A549 (cell line): ENCODE measurements at regions not wholly inside any gene's neighbourhood (a gene's known extent, or its start where the extent isn't known, plus 50 kb on each side); places are given as distances from the start of the nearest gene placed in this dataset.
"Not testable (repeated sequence)": the region's sequence is repeated elsewhere in the genome, so short reads cannot be mapped to it uniquely, and the experiment has no call there.

ENCODE experiments used
- BCL3 ChIP-seq: fragments of >200 bp; sonication (Bioruptor Twin); formaldehyde crosslinking; IDR thresholded peaks from 3 replicates; pipeline ENCODE4 v1.6.1; 2016
- BHLHE40 ChIP-seq: IDR thresholded peaks from 2 replicates; pipeline ENCODE4 v1.6.1; 2012; ENCODE audit warnings: low read depth, low read length, inconsistent platforms
- CEBPB ChIP-seq, 2 experiments: fragments of >200 bp in 1 of 2; sonication (Bioruptor Twin) in 1 of 2; formaldehyde crosslinking in 1 of 2; IDR thresholded peaks; 2 replicates each; pipeline ENCODE4 v1.6.1; 2012 to 2016
- CHD2 ChIP-seq: fragments of 150-350 bp; IDR thresholded peaks from 2 replicates; pipeline ENCODE4 v1.6.1; 2014; ENCODE audit warnings: low read length; ENCODE audit not compliant: partially characterized antibody
- HDAC2 ChIP-seq: fragments of 200-600 bp; sonication (generic); IDR thresholded peaks from 2 replicates; pipeline ENCODE4 v1.6.1; 2016
- HES2 ChIP-seq: fragments of >200 bp; sonication (Bioruptor Twin); formaldehyde crosslinking; IDR thresholded peaks from 2 replicates; pipeline ENCODE4 v1.6.1; 2016
- PBX3 ChIP-seq: IDR thresholded peaks from 2 replicates; pipeline ENCODE4 v1.6.1; 2012
- POLR2A ChIP-seq: IDR thresholded peaks from 2 replicates; pipeline ENCODE4 v1.6.1; 2012; ENCODE audit warnings: mild to moderate bottlenecking, low read length
- RAD21 ChIP-seq, 2 experiments: fragments of >200 bp in 1 of 2; sonication (Bioruptor Twin) in 1 of 2; formaldehyde crosslinking in 1 of 2; IDR thresholded peaks in 1 of 2; conservative IDR thresholded peaks in 1 of 2; 2 replicates in 1 of 2; 3 replicates in 1 of 2; pipeline ENCODE4 v1.6.1; 2012 to 2018; ENCODE audit warnings: inconsistent platforms in 1 of 2
- REST ChIP-seq: fragments of 200-600 bp; sonication (generic); IDR thresholded peaks from 2 replicates; pipeline ENCODE4 v1.6.1; 2016; ENCODE audit warnings: antibody characterized with exemption, mild to moderate bottlenecking, moderate library complexity
- SMC3 ChIP-seq: fragments of >200 bp; sonication (Bioruptor Twin); formaldehyde crosslinking; IDR thresholded peaks from 3 replicates; pipeline ENCODE4 v1.6.1; 2018; ENCODE audit warnings: inconsistent platforms
- ZSCAN20 ChIP-seq: fragments of 250-450 bp; sonication (Bioruptor Pico); IDR thresholded peaks from 2 replicates; pipeline ENCODE4 v1.8.0; 2022; ENCODE audit warnings: mild to moderate bottlenecking, moderate library complexity
- TF ChIP-seq, protein P1 (sequence below): fragments of >200 bp; sonication (Bioruptor Twin); formaldehyde crosslinking; IDR thresholded peaks from 3 replicates; pipeline ENCODE4 v1.5.1; 2016

GRCh38 chr16:31601737-31602384, 74.2 kb downstream of the AHSP start:
- not testable (repeated sequence) for TF ChIP-seq CEBPB (IDR thresholded peaks at IDR 0.05); BCL3; ZSCAN20 (CRISPR knock-in tag); BHLHE40; HES2; CHD2; SMC3; HDAC2; POLR2A; PBX3; RAD21 (conservative IDR thresholded peaks at IDR 0.05 in 1 of 2, IDR thresholded peaks at IDR 0.05 in 1 of 2); REST
- TF ChIP-seq, protein P1, sequence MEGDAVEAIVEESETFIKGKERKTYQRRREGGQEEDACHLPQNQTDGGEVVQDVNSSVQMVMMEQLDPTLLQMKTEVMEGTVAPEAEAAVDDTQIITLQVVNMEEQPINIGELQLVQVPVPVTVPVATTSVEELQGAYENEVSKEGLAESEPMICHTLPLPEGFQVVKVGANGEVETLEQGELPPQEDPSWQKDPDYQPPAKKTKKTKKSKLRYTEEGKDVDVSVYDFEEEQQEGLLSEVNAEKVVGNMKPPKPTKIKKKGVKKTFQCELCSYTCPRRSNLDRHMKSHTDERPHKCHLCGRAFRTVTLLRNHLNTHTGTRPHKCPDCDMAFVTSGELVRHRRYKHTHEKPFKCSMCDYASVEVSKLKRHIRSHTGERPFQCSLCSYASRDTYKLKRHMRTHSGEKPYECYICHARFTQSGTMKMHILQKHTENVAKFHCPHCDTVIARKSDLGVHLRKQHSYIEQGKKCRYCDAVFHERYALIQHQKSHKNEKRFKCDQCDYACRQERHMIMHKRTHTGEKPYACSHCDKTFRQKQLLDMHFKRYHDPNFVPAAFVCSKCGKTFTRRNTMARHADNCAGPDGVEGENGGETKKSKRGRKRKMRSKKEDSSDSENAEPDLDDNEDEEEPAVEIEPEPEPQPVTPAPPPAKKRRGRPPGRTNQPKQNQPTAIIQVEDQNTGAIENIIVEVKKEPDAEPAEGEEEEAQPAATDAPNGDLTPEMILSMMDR, result not testable (repeated sequence)
